ENCODE measurements at regions not wholly inside any gene's neighbourhood (a gene's known extent, or its start where the extent isn't known, plus 50 kb on each side); places are given as distances from the start of the nearest gene placed in this dataset.

- Histone ChIP-seq H3K4me1 (no peaks in the 10 kb centered on the region), H3K9me3 (0 out of 2 replicates have a peak, but pooled peaks cover 3% of the 10 kb centered on the region), H3K36me3 (ENCODE audit: control insufficient read depth, insufficient read depth, low read length) (no peaks in the 10 kb centered on the region), H3K27me3 (replicated peaks; ENCODE audit: control insufficient read depth, insufficient read depth, low read length) (no peaks in the 10 kb centered on the region; the same call in none of the 2 replicates), H3K4me3 (ENCODE audit: low read depth, low read length) (no peak overlapping the region)
- Mint-ChIP-seq H3K4me1 (ENCODE audit: low read depth, unreplicated experiment) (no peaks in the 10 kb centered on the region), H3K36me3 (ENCODE audit: insufficient read depth, unreplicated experiment) (no peaks in the 10 kb centered on the region), H3K4me3 (ENCODE audit: unreplicated experiment) (no peak overlapping the region), H3K27ac (ENCODE audit: unreplicated experiment) (no peak overlapping the region), H3K27me3 (ENCODE audit: insufficient read depth, unreplicated experiment) (peaks cover 13% of the 10 kb centered on the region), H3K9me3 (ENCODE audit: unreplicated experiment) (no peaks in the 10 kb centered on the region)
- intact Hi-C loops (cut with micrococcal nuclease; ENCODE audit: unreplicated experiment) = no loop called here
- DNase-seq = no peak
- TF ChIP-seq, protein P1, sequence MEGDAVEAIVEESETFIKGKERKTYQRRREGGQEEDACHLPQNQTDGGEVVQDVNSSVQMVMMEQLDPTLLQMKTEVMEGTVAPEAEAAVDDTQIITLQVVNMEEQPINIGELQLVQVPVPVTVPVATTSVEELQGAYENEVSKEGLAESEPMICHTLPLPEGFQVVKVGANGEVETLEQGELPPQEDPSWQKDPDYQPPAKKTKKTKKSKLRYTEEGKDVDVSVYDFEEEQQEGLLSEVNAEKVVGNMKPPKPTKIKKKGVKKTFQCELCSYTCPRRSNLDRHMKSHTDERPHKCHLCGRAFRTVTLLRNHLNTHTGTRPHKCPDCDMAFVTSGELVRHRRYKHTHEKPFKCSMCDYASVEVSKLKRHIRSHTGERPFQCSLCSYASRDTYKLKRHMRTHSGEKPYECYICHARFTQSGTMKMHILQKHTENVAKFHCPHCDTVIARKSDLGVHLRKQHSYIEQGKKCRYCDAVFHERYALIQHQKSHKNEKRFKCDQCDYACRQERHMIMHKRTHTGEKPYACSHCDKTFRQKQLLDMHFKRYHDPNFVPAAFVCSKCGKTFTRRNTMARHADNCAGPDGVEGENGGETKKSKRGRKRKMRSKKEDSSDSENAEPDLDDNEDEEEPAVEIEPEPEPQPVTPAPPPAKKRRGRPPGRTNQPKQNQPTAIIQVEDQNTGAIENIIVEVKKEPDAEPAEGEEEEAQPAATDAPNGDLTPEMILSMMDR (IDR thresholded peaks at IDR 0.05; ENCODE audit: insufficient read depth in 1 of 2, low read depth in 1 of 2, low read length in 1 of 2, severe bottlenecking in 1 of 2, unreplicated experiment in 1 of 2) = no peak
- no TSS peak for BruUV-seq (replicated peaks)
- POLR2A ChIA-PET = no interaction called here
- CTCF ChIA-PET = no interaction called here
Measured at GRCh38 chr2:44850016-44850415, 91.5 kb upstream of the SIX3 start.

DNA sequence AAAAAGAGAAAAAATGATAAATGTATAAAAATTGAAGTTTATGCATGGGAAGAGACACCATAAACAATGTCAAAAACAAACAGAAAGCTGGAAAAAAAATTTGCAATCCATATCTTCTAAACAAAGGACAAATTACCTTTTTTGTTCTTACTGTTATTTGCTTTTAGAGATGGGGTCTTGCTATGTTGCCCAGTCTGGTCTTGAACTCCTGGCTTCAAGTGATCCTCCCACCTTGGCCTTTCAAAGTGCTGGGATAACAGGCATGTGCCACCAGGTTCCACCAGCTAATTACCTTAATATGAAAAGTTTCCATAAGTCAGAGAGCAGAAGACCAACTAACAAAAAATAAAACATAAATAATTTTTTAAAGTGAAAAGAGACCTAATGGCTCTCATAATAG lies 90.0 kb upstream of the SIX3 start:
- peaks cover 16% of the 10 kb centered on the region for H3K27me3 Mint-ChIP-seq (ENCODE audit: insufficient read depth, unreplicated experiment)
- no TSS peak for BruUV-seq (replicated peaks)

GRCh38 chr2:44852594-44852993 lies 88.9 kb upstream of the SIX3 start:
- BruUV-seq (replicated peaks) = no TSS peak
- TF ChIP-seq, protein P1 (IDR thresholded peaks at IDR 0.05; ENCODE audit: insufficient read depth in 1 of 2, low read depth in 1 of 2, low read length in 1 of 2, severe bottlenecking in 1 of 2, unreplicated experiment in 1 of 2) = no peak
- Mint-ChIP-seq H3K9me3 (ENCODE audit: unreplicated experiment) (no peaks in the 10 kb centered on the region), H3K4me1 (ENCODE audit: low read depth, unreplicated experiment) (no peaks in the 10 kb centered on the region), H3K27me3 (ENCODE audit: insufficient read depth, unreplicated experiment) (peaks cover 17% of the 10 kb centered on the region), H3K36me3 (ENCODE audit: insufficient read depth, unreplicated experiment) (no peaks in the 10 kb centered on the region), H3K27ac (ENCODE audit: unreplicated experiment) (no peak overlapping the region), H3K4me3 (ENCODE audit: unreplicated experiment) (no peak overlapping the region)
- CTCF ChIA-PET = interaction anchor here (0.6 kb wide), 1 partner anchor 59 kb away, joined by 3 read pairs; no protein-coding TSS in a partner anchor
- no peaks in the 10 kb centered on the region for H3K4me1 ChIP-seq
- intact Hi-C loops (cut with micrococcal nuclease; ENCODE audit: unreplicated experiment) = no loop called here
- POLR2A ChIA-PET = no interaction called here
- H3K27me3 ChIP-seq (replicated peaks; ENCODE audit: control insufficient read depth, insufficient read depth, low read length) = no peaks in the 10 kb centered on the region; the same call in none of the 2 replicates
- no peak for DNase-seq
- H3K36me3 ChIP-seq (ENCODE audit: control insufficient read depth, insufficient read depth, low read length) = no peaks in the 10 kb centered on the region
- H3K4me3 ChIP-seq (ENCODE audit: low read depth, low read length) = no peak overlapping the region
- 0 out of 2 replicates have a peak, but pooled peaks cover 4% of the 10 kb centered on the region for H3K9me3 ChIP-seq

More for the DNA sequence above, 90.0 kb upstream of the SIX3 start:
- ChIA-PET CTCF (no interaction called here), POLR2A (no interaction called here)
- TF ChIP-seq, protein P1 (IDR thresholded peaks at IDR 0.05; ENCODE audit: insufficient read depth in 1 of 2, low read depth in 1 of 2, low read length in 1 of 2, severe bottlenecking in 1 of 2, unreplicated experiment in 1 of 2) = no peak
- Mint-ChIP-seq H3K4me3 (ENCODE audit: unreplicated experiment) (no peak overlapping the region), H3K9me3 (ENCODE audit: unreplicated experiment) (no peaks in the 10 kb centered on the region), H3K27ac (ENCODE audit: unreplicated experiment) (no peak overlapping the region), H3K4me1 (ENCODE audit: low read depth, unreplicated experiment) (no peaks in the 10 kb centered on the region), H3K36me3 (ENCODE audit: insufficient read depth, unreplicated experiment) (no peaks in the 10 kb centered on the region)
- intact Hi-C loops (cut with micrococcal nuclease; ENCODE audit: unreplicated experiment) = no loop called here
- no peak overlapping the region for H3K4me3 ChIP-seq (ENCODE audit: low read depth, low read length)
- DNase-seq = no peak
- no peaks in the 10 kb centered on the region; the same call in none of the 2 replicates for H3K27me3 ChIP-seq (replicated peaks; ENCODE audit: control insufficient read depth, insufficient read depth, low read length)
- H3K4me1 ChIP-seq = no peaks in the 10 kb centered on the region
- no peaks in the 10 kb centered on the region for H3K36me3 ChIP-seq (ENCODE audit: control insufficient read depth, insufficient read depth, low read length)
- 0 out of 2 replicates have a peak, but pooled peaks cover 4% of the 10 kb centered on the region for H3K9me3 ChIP-seq

Data from Caco-2 (cell line).